Body of pancreas (tissue), 4 donors: ENCODE measurements at regions not wholly inside any gene's neighbourhood (a gene's known extent, or its start where the extent isn't known, plus 50 kb on each side); places are given as distances from the start of the nearest gene placed in this dataset.

ENCODE experiments used
- POLR2A ChIP-seq, 3 donors: fragments of 450-650 bp; IDR thresholded peaks; one replicate each; pipeline ENCODE4 v1.6.1; 2016; ENCODE audit warnings: antibody characterized with exemption in 3 of 3, mild to moderate bottlenecking in 2 of 3
- TF ChIP-seq, protein P1 (sequence below), 7 experiments: fragments of 450-650 bp in 4 of 7; fragments of 200-600 bp in 3 of 7; sonication (generic) in 3 of 7; IDR thresholded peaks; one replicate each; pipeline ENCODE4 v1.5.1; 2016 to 2019; ENCODE audit warnings: antibody characterized with exemption in 7 of 7

DNA sequence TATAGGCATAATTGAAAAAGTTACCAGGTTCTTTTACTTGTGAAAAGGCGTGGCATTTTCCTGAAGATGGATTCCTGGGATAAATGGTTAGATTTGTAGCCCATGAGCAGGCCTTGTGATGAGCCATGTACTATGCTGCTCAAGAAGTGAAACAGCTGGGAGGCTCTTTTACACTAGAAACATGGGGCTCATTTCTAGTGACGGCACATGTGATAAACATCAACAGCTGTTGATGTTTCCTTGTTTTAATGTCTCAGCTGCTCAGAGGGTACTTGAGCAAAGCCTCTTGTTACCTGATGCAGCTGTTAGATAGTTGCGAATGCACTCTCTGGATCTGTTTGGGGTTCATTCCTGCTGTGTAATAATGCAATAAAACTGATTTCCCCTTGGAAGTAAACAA is 396.8 kb downstream of the GUCY1A2 start:
- TF ChIP-seq, protein P1, sequence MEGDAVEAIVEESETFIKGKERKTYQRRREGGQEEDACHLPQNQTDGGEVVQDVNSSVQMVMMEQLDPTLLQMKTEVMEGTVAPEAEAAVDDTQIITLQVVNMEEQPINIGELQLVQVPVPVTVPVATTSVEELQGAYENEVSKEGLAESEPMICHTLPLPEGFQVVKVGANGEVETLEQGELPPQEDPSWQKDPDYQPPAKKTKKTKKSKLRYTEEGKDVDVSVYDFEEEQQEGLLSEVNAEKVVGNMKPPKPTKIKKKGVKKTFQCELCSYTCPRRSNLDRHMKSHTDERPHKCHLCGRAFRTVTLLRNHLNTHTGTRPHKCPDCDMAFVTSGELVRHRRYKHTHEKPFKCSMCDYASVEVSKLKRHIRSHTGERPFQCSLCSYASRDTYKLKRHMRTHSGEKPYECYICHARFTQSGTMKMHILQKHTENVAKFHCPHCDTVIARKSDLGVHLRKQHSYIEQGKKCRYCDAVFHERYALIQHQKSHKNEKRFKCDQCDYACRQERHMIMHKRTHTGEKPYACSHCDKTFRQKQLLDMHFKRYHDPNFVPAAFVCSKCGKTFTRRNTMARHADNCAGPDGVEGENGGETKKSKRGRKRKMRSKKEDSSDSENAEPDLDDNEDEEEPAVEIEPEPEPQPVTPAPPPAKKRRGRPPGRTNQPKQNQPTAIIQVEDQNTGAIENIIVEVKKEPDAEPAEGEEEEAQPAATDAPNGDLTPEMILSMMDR (IDR thresholded peaks at IDR 0.05): no peak
- TF ChIP-seq POLR2A (IDR thresholded peaks at IDR 0.05): no peak
